Spleen (tissue), 11 donors: ENCODE measurements at regions not wholly inside any gene's neighbourhood (a gene's known extent, or its start where the extent isn't known, plus 50 kb on each side); places are given as distances from the start of the nearest gene placed in this dataset.

Source experiments
- DNase-seq: peaks from one replicate; pipeline ENCODE4 v3.0.0-alpha.2; 2020
- H3K27ac ChIP-seq, 8 donors: fragments of 200-600 bp; sonication (generic) in 7 of 8; 1 replicate in 4 of 8; 2 replicates in 4 of 8; pipeline versions ENCODE4 v1.5.0 to v1.8.0; 2016 to 2021; ENCODE audit warnings: inconsistent platforms in 4 of 8, mild to moderate bottlenecking in 4 of 8, moderate library complexity in 1 of 8
- H3K27me3 ChIP-seq, 7 donors: fragments of 200-600 bp; sonication (generic) in 6 of 7; replicated peaks in 1 of 7; 1 replicate in 4 of 7; 2 replicates in 3 of 7; pipeline versions ENCODE4 v1.5.0 to v1.8.0; 2016 to 2021; ENCODE audit warnings: inconsistent platforms in 3 of 7, mild to moderate bottlenecking in 1 of 7
- H3K36me3 ChIP-seq, 6 donors: fragments of 200-600 bp; sonication (generic) in 5 of 6; 1 replicate in 4 of 6; 2 replicates in 2 of 6; pipeline versions ENCODE4 v1.5.0 to v1.8.0; 2016 to 2021; ENCODE audit warnings: inconsistent platforms in 2 of 6
- H3K4me1 ChIP-seq, 6 donors: fragments of 200-600 bp; sonication (generic) in 5 of 6; 1 replicate in 3 of 6; 2 replicates in 3 of 6; pipeline versions ENCODE4 v1.5.0 to v1.8.0; 2016 to 2021; ENCODE audit warnings: inconsistent platforms in 3 of 6
- H3K4me3 ChIP-seq, 8 donors: fragments of 200-600 bp; sonication (generic) in 7 of 8; 1 replicate in 4 of 8; 2 replicates in 4 of 8; pipeline versions ENCODE4 v1.5.0 to v1.8.0; 2016 to 2021; ENCODE audit warnings: inconsistent platforms in 4 of 8, mild to moderate bottlenecking in 4 of 8, moderate library complexity in 2 of 8
- H3K9me3 ChIP-seq, 8 donors: fragments of 200-600 bp; sonication (generic) in 7 of 8; 1 replicate in 4 of 8; 2 replicates in 4 of 8; pipeline versions ENCODE4 v1.5.0 to v1.8.0; 2016 to 2021; ENCODE audit warnings: inconsistent platforms in 4 of 8
- CTCF ChIP-seq, 11 experiments: fragments of 200-600 bp in 7 of 11; fragments of 450-650 bp in 4 of 11; sonication (generic) in 4 of 11; IDR thresholded peaks in 8 of 11; conservative IDR thresholded peaks in 3 of 11; 1 replicate in 7 of 11; 2 replicates in 4 of 11; pipeline versions ENCODE4 v1.4.0 to v1.8.0; 2016 to 2021; ENCODE audit warnings: antibody characterized with exemption in 11 of 11, inconsistent platforms in 4 of 11, mild to moderate bottlenecking in 1 of 11
- POLR2A ChIP-seq, 3 donors: fragments of 450-650 bp; IDR thresholded peaks; one replicate each; pipeline ENCODE4 v1.5.1; 2017; ENCODE audit warnings: antibody characterized with exemption in 3 of 3, mild to moderate bottlenecking in 1 of 3
- POLR2AphosphoS5 ChIP-seq, 3 donors: sonication (generic); formaldehyde crosslinking; IDR thresholded peaks; one replicate each; pipeline ENCODE4 v1.5.1; 2017; ENCODE audit warnings: antibody characterized with exemption in 3 of 3
- WGBS, 5 donors: extraction: QIAGEN DNeasy Blood & Tissue Kit in 3 of 5; methylation state at CpG; one replicate each; pipeline versions ENCODE4 v1.1.5 to v1.1.7; 2013 to 2018; 5-methylcytosine and 5-hydroxymethylcytosine counted together
- intact Hi-C: fragments of 100-400 bp; cut with DNase I; formaldehyde crosslinking; loops from one replicate; pipeline ENCODE4 v1.15.0; 2023; ENCODE audit warnings: low total_unique reads
- microRNA-seq, 3 donors: library from miRNA; unstranded; fragments of <30 nt; microRNA quantifications; one replicate each; pipeline versions ENCODE4 to v1.1.0, GENCODE V29; 2019 to 2020
- small RNA-seq, 4 donors: library from RNA; depleted of rRNA; stranded (forward); fragments of <200 nt; gene quantifications; one replicate each; pipeline ENCODE3, GENCODE V24; 2016
- donor health status: healthy with polysubstance abuse.
- donor health status: DM: no; HTN: no; CAD: no; lungs with moderate emphysema.
- donor health status: DM: no; HTN: no; CAD: no.
- donor health status: Bipolar disorder and iron deficiency.
- donor health status: healthy.
- donor health status: DM: no; HTN: no; CAD: no.
- donor health status: DM: yes; HTN: yes; CAD: no.

DNA sequence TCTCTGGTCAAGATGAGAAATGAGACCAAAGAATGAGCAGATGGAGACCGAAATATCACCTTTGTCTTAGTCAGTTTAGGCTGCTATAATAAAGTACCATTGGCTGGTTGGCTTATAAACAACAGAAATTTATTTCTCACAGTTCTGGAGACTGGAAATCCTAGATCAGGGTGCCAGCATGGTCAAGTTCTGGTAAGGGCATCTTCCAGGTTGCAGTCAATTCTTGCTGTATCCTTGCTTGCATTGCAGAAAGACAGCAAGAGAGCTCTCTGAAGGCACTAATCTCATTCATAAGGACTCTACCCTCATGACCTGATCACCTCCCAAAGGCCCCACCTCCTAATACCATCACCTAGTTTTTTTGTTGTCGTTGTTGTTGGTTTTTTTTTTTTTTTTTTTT is 52.7 kb upstream of the MKLN1 start:
- no peak overlapping the region for H3K4me3 ChIP-seq
- intact Hi-C loops: no loop called here
- 88 to 97% (median 94%) methylated on average over 2 of the region's 2 CpGs for WGBS, 5 donors
- H3K27ac ChIP-seq: no peak overlapping the region
- H3K9me3 ChIP-seq: peaks cover 0 to 2% (median 0%) of the 10 kb centered on the region in 8 donors
- no peak for TF ChIP-seq POLR2A (IDR thresholded peaks at IDR 0.05)
- TF ChIP-seq POLR2AphosphoS5 (IDR thresholded peaks at IDR 0.05): no peak
- TF ChIP-seq CTCF (IDR thresholded peaks at IDR 0.05 in 8 of 11, conservative IDR thresholded peaks at IDR 0.05 in 3 of 11): no peak
- no peaks in the 10 kb centered on the region for H3K27me3 ChIP-seq
- H3K36me3 ChIP-seq: no peaks in the 10 kb centered on the region
- DNase-seq: no peak
- no peaks in the 10 kb centered on the region for H3K4me1 ChIP-seq

- intact Hi-C loops: no loop called here
- no peak overlapping the region for H3K27ac ChIP-seq
- WGBS, 5 donors: 86 to 96% (median 91%) methylated on average over 5 of the region's 5 CpGs
These were observed 51.5 kb upstream of the MKLN1 start for GRCh38 chr7:131276190-131276589.

DNA sequence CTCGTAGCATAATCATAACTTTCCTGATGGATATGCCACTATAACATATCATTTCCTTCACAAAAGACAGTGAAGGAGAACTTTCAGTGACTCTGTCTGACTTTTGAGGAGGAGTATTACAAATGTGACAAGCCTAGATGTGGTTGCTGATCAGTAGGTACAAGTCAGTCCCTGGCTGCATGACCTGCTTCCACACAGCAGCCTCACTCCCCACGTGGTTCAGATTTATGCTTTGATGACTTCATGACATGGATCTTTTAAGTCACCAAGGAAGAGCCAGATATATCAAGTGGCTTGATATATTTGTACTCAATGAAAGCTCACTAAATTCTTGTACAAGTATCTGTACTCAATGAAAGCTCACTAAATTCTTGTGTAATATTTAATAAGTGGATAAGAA is 50.9 kb upstream of the MKLN1 start:
- H3K27me3 ChIP-seq: no peaks in the 10 kb centered on the region
- peaks cover 0 to 10% (median 0%) of the 10 kb centered on the region in 8 donors for H3K9me3 ChIP-seq
- H3K4me1 ChIP-seq: no peaks in the 10 kb centered on the region
- intact Hi-C loops: no loop called here
- TF ChIP-seq POLR2AphosphoS5 (IDR thresholded peaks at IDR 0.05): no peak
- H3K36me3 ChIP-seq: no peaks in the 10 kb centered on the region
- H3K4me3 ChIP-seq: no peak overlapping the region
- WGBS, 5 donors: 70 to 83% (median 79%) methylated on average over 2 of the region's 2 CpGs
- H3K27ac ChIP-seq: no peak overlapping the region
- DNase-seq: no peak

More at GRCh38 chr7:131276190-131276589, 51.5 kb upstream of the MKLN1 start:
- TF ChIP-seq POLR2A (IDR thresholded peaks at IDR 0.05) (no peak), POLR2AphosphoS5 (IDR thresholded peaks at IDR 0.05) (no peak), CTCF (IDR thresholded peaks at IDR 0.05 in 8 of 11, conservative IDR thresholded peaks at IDR 0.05 in 3 of 11) (no peak)
- Histone ChIP-seq H3K36me3 (no peaks in the 10 kb centered on the region), H3K27me3 (no peaks in the 10 kb centered on the region), H3K4me1 (no peaks in the 10 kb centered on the region), H3K4me3 (no peak overlapping the region), H3K9me3 (peaks cover 0 to 10% (median 0%) of the 10 kb centered on the region in 8 donors)
- DNase-seq: no peak

Small RNA genes lying in the stretch of these regions (microRNA-seq; reads per million reads assigned to microRNA genes)
- gene MIR29A: 8,451 to 10,327 (median 9,094) reads per million in 3 donors

Small RNA genes lying in the stretch of these regions (small RNA-seq; reads per million reads assigned to genes)
- gene AC016831.3 (0 reads per million in 4 donors), gene RNU6-1010P (0 reads per million in 4 donors)
